ENCODE measurements at regions not wholly inside any gene's neighbourhood (a gene's known extent, or its start where the extent isn't known, plus 50 kb on each side); places are given as distances from the start of the nearest gene placed in this dataset.

DNA sequence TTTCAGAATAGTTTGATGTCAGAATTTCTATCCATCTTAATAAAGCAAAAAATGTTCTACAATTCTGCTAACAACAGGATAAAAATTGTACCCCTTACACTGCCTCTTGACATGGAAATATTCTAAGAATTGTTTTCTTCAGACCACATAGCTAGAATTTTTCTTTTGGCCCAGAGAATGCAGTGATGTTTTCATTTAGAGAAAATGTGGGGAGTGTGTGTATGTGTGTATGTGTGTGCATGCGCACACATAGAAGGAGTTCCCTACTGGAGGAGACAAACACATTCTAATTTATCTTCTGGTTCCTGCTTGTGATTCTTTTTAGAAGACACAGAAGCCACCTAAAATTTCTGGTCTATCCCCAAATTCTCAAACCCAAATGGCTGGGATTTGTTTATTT, 1145.7 kb downstream of the VRK1 start:
- no peak for TF ChIP-seq ZNF302 (tag by site-specific recombination; IDR thresholded peaks at IDR 0.05; ENCODE audit: low read depth)
- TF ChIP-seq, protein P1, sequence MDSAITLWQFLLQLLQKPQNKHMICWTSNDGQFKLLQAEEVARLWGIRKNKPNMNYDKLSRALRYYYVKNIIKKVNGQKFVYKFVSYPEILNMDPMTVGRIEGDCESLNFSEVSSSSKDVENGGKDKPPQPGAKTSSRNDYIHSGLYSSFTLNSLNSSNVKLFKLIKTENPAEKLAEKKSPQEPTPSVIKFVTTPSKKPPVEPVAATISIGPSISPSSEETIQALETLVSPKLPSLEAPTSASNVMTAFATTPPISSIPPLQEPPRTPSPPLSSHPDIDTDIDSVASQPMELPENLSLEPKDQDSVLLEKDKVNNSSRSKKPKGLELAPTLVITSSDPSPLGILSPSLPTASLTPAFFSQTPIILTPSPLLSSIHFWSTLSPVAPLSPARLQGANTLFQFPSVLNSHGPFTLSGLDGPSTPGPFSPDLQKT (IDR thresholded peaks at IDR 0.05; ENCODE audit: borderline replicate concordance, low read depth, low read length) = no peak
- TF ChIP-seq ZNF510 (tag by site-specific recombination; IDR thresholded peaks at IDR 0.05; ENCODE audit: insufficient replicate concordance) = no peak
- TF ChIP-seq, protein P2, sequence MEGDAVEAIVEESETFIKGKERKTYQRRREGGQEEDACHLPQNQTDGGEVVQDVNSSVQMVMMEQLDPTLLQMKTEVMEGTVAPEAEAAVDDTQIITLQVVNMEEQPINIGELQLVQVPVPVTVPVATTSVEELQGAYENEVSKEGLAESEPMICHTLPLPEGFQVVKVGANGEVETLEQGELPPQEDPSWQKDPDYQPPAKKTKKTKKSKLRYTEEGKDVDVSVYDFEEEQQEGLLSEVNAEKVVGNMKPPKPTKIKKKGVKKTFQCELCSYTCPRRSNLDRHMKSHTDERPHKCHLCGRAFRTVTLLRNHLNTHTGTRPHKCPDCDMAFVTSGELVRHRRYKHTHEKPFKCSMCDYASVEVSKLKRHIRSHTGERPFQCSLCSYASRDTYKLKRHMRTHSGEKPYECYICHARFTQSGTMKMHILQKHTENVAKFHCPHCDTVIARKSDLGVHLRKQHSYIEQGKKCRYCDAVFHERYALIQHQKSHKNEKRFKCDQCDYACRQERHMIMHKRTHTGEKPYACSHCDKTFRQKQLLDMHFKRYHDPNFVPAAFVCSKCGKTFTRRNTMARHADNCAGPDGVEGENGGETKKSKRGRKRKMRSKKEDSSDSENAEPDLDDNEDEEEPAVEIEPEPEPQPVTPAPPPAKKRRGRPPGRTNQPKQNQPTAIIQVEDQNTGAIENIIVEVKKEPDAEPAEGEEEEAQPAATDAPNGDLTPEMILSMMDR (tag by site-specific recombination; IDR thresholded peaks at IDR 0.05) = no peak
- TF ChIP-seq ZBTB7A (tag by site-specific recombination; IDR thresholded peaks at IDR 0.05; ENCODE audit: low read depth) = no peak
- no peak for TF ChIP-seq ZNF555 (tag by site-specific recombination; conservative IDR thresholded peaks at IDR 0.05)
- TF ChIP-seq ZBTB1 (tag by site-specific recombination; IDR thresholded peaks at IDR 0.05) = no peak
- TF ChIP-seq ZNF335 (tag by site-specific recombination; conservative IDR thresholded peaks at IDR 0.05) = no peak
